Endodermal cell (in vitro differentiated cells): ENCODE measurements at regions not wholly inside any gene's neighbourhood (a gene's known extent, or its start where the extent isn't known, plus 50 kb on each side); places are given as distances from the start of the nearest gene placed in this dataset.

Experiments
- DNase-seq: peaks from one replicate; pipeline ENCODE4 v3.0.0-alpha.2; 2017
- H3K27ac ChIP-seq: 2 replicates; pipeline ENCODE4 v1.5.1; 2013; ENCODE audit warnings: mild to moderate bottlenecking, low read depth, low read length, moderate library complexity
- H3K27me3 ChIP-seq: 2 replicates; pipeline ENCODE4 v1.6.1; 2013; ENCODE audit warnings: mild to moderate bottlenecking, low read length, moderate library complexity; ENCODE audit not compliant: insufficient read depth, control insufficient read depth, poor library complexity, severe bottlenecking
- H3K36me3 ChIP-seq: 2 replicates; pipeline ENCODE4 v1.7.0; 2013; ENCODE audit warnings: mild to moderate bottlenecking, low read length, moderate library complexity; ENCODE audit not compliant: control insufficient read depth, insufficient read depth
- H3K4me1 ChIP-seq: one replicate; pipeline ENCODE4 v1.7.0; 2013; ENCODE audit warnings: low read length; ENCODE audit not compliant: control insufficient read depth, insufficient read depth
- H3K4me3 ChIP-seq: 2 replicates; pipeline ENCODE4 v1.5.1; 2013; ENCODE audit warnings: mild to moderate bottlenecking, low read length, moderate library complexity
- H3K9ac ChIP-seq: 2 replicates; pipeline ENCODE4 v1.6.1; 2013; ENCODE audit warnings: mild to moderate bottlenecking, low read length, moderate library complexity; ENCODE audit not compliant: poor library complexity, severe bottlenecking; ENCODE audit errors: extremely low read depth
- H3K9me3 ChIP-seq: 2 replicates; pipeline ENCODE4 v1.6.1; 2013; ENCODE audit warnings: mild to moderate bottlenecking, low read length, moderate library complexity; ENCODE audit not compliant: control insufficient read depth
- H3K27ac Mint-ChIP-seq: 2 replicates; pipeline ENCODE4 v1.8.0; 2020; ENCODE audit warnings: mixed read lengths
- H3K27me3 Mint-ChIP-seq: 2 replicates; pipeline ENCODE4 v1.8.0; 2021; ENCODE audit warnings: mild to moderate bottlenecking, mixed read lengths; ENCODE audit not compliant: insufficient read depth
- H3K36me3 Mint-ChIP-seq: 2 replicates; pipeline ENCODE4 v1.8.0; 2020; ENCODE audit warnings: low read depth, mixed read lengths
- H3K4me1 Mint-ChIP-seq: 2 replicates; pipeline ENCODE4 v1.8.0; 2020; ENCODE audit warnings: mixed read lengths
- H3K4me3 Mint-ChIP-seq: 2 replicates; pipeline ENCODE4 v1.8.0; 2020; ENCODE audit warnings: mild to moderate bottlenecking, moderate library complexity, mixed read lengths
- H3K9me3 Mint-ChIP-seq: 2 replicates; pipeline ENCODE4 v1.8.0; 2020; ENCODE audit warnings: mild to moderate bottlenecking, mixed read lengths
- CTCF ChIP-seq: fragments of 200-600 bp; sonication (generic); conservative IDR thresholded peaks from 2 replicates; pipeline ENCODE4 v1.5.0; 2021; ENCODE audit warnings: antibody characterized with exemption, mild to moderate bottlenecking
- WGBS, 2 experiments: methylation state at CpG; one replicate each; pipeline versions ENCODE4 v1.1.5 to v1.1.7; 2013; ENCODE audit warnings: missing lambda C conversion rate in 2 of 2, mixed read lengths in 1 of 2; ENCODE audit not compliant: insufficient coverage in 1 of 2, insufficient read length in 1 of 2; 5-methylcytosine and 5-hydroxymethylcytosine counted together

- Mint-ChIP-seq H3K36me3 (no peaks in the 10 kb centered on the region), H3K27me3 (no peaks in the 10 kb centered on the region), H3K4me3 (no peak overlapping the region), H3K9me3 (no peaks in the 10 kb centered on the region), H3K27ac (no peak overlapping the region), H3K4me1 (no peaks in the 10 kb centered on the region)
- TF ChIP-seq CTCF = no peak
- H3K27ac ChIP-seq = no peak overlapping the region
- no peaks in the 10 kb centered on the region for H3K4me1 ChIP-seq
- DNase-seq = no peak
- no peak overlapping the region for H3K9ac ChIP-seq
- H3K9me3 ChIP-seq = no peaks in the 10 kb centered on the region
- H3K36me3 ChIP-seq = no peaks in the 10 kb centered on the region
- no peaks in the 10 kb centered on the region for H3K27me3 ChIP-seq
- H3K4me3 ChIP-seq = no peak overlapping the region
Measured at GRCh38 chr2:41061356-41061755, 609.5 kb upstream of the SLC8A1 start.

GRCh38 chr2:41062336-41062735 lies 610.4 kb upstream of the SLC8A1 start:
- Histone ChIP-seq H3K4me1 (no peaks in the 10 kb centered on the region), H3K27me3 (no peaks in the 10 kb centered on the region), H3K4me3 (no peak overlapping the region), H3K9me3 (no peaks in the 10 kb centered on the region), H3K27ac (no peak overlapping the region), H3K9ac (no peak overlapping the region), H3K36me3 (no peaks in the 10 kb centered on the region)
- DNase-seq = no peak
- Mint-ChIP-seq H3K4me3 (no peak overlapping the region), H3K27ac (no peak overlapping the region), H3K9me3 (no peaks in the 10 kb centered on the region), H3K4me1 (no peaks in the 10 kb centered on the region), H3K36me3 (no peaks in the 10 kb centered on the region), H3K27me3 (no peaks in the 10 kb centered on the region)
- 87 to 100% methylated on average over 1 of the region's 1 CpG for WGBS, 2 experiments
- TF ChIP-seq CTCF = no peak

GRCh38 chr2:41066168-41066567 lies 614.3 kb upstream of the SLC8A1 start:
- no peaks in the 10 kb centered on the region for H3K4me1 Mint-ChIP-seq
- Histone ChIP-seq H3K27me3 (no peaks in the 10 kb centered on the region), H3K4me1 (no peaks in the 10 kb centered on the region), H3K9me3 (no peaks in the 10 kb centered on the region), H3K27ac (no peak overlapping the region), H3K4me3 (no peak overlapping the region), H3K9ac (no peak overlapping the region), H3K36me3 (no peaks in the 10 kb centered on the region)
- no peaks in the 10 kb centered on the region for H3K36me3 Mint-ChIP-seq
- no peaks in the 10 kb centered on the region for H3K27me3 Mint-ChIP-seq
- DNase-seq = no peak
- no peaks in the 10 kb centered on the region for H3K9me3 Mint-ChIP-seq
- no peak overlapping the region for H3K27ac Mint-ChIP-seq
- 70% methylated on average over 1 of the region's 2 CpGs; no CpG with 5 or more reads in 1 of the 2 experiments for WGBS, 2 experiments
- no peak overlapping the region for H3K4me3 Mint-ChIP-seq
- TF ChIP-seq CTCF = no peak
